ENCODE measurements at regions not wholly inside any gene's neighbourhood (a gene's known extent, or its start where the extent isn't known, plus 50 kb on each side); places are given as distances from the start of the nearest gene placed in this dataset.

DNA sequence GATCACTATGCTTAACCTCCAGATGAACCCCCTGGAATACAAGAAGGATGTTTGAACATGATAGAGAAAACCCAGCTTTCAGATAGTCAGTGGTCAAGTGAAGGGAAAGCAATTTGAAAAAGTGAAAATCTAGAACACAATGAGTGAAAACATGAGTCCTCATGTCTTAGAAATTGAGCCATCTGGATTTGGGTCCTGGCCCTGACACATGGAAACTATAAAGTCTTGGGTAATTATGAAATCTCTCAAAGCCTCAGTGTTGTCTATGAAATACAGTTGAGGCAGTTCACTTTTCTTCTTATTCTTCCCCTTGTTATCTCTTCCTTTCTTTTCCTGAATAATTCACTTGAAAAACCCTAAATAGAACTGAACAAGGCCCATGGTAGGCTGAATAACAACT lies 120.6 kb downstream of the EN1 start:
- no peak for TF ChIP-seq ZNF274 (IDR thresholded peaks at IDR 0.05; ENCODE audit: low read depth, low read length)
- no peak overlapping the region for H3K4me3 ChIP-seq (ENCODE audit: low read length)

DNA sequence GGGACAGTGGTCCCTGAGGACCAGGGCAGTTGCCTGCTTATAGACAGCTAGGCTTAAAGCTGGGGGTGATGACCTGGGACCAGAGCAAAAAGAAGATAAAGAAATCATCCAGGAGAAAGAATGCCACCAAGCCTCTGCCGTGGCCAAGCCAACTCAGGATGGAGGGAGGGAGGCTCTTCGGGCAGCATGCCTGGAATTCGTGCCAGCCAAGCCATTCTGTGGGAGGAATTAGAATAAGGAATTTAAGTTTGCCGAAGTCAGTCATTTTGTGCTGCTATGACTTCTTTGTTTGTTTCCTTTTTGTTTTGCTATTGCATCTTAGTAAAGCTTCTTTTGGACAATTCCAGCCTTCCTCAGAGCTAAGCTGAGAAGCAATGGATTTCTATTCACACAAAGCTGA lies 124.1 kb downstream of the EN1 start:
- no peak overlapping the region for H3K4me3 ChIP-seq (ENCODE audit: low read length)
- no peak for TF ChIP-seq ZNF274 (IDR thresholded peaks at IDR 0.05; ENCODE audit: low read depth, low read length)

GRCh38 chr2:118722976-118723375 lies 124.5 kb downstream of the EN1 start:
- TF ChIP-seq ZNF274 (IDR thresholded peaks at IDR 0.05; ENCODE audit: low read depth, low read length), result no peak

GRCh38 chr2:118721817-118722551 lies 125.5 kb downstream of the EN1 start:
- no peak overlapping the region for H3K4me3 ChIP-seq (ENCODE audit: low read length)
- TF ChIP-seq ZNF274 (IDR thresholded peaks at IDR 0.05; ENCODE audit: low read depth, low read length), result no peak

More at GRCh38 chr2:118722976-118723375, 124.5 kb downstream of the EN1 start:
- H3K4me3 ChIP-seq (ENCODE audit: low read length), result no peak overlapping the region

GRCh38 chr2:118720866-118721265 lies 126.6 kb downstream of the EN1 start:
- no peak for TF ChIP-seq ZNF274 (IDR thresholded peaks at IDR 0.05; ENCODE audit: low read depth, low read length)
- no peak overlapping the region for H3K4me3 ChIP-seq (ENCODE audit: low read length)

DNA sequence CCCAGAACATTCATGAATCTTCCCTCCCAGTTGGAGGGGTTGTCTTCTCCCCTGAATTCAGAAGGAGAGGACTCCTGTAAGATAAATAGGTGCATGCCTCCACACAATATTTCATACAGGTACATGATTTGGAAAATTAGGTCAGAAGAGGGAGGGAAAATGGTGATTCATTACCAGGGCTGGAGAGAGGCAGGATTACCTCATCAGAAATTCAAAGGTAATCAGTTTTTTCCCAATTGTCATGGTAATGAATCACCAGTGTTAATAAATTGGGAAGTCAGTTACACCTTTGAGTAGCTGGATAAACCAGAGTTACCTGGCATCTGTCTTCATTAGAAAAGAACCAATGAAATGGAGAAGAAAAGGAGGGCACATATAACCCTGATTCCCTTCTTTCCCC lies 128.5 kb downstream of the EN1 start:
- no peak overlapping the region for H3K4me3 ChIP-seq (ENCODE audit: low read length)
- no peak for TF ChIP-seq ZNF274 (IDR thresholded peaks at IDR 0.05; ENCODE audit: low read depth, low read length)

- TF ChIP-seq ZNF274 (IDR thresholded peaks at IDR 0.05; ENCODE audit: low read depth, low read length), result no peak
- H3K4me3 ChIP-seq (ENCODE audit: low read length), result no peak overlapping the region
These were observed 131.3 kb downstream of the EN1 start for GRCh38 chr2:118716102-118716501.

DNA sequence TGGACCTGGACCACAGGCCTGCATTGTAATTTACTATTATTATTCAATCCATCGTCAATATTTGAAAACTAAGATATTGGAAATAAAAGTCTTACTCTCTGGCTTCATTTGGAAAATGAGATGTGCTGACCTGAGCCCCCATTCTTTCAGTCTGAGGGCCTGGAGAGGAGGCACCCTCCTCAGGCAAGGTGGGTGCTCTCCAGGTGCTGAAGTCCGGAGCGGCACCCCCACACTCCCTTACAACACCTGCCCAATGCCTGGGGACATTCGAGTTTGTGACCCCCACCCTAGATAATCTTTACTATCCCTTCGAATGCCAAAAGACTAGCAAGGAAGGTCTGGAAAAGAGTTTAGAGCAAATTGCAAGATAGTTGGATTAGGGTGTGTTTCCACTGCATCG lies 133.3 kb downstream of the EN1 start:
- TF ChIP-seq ZNF274 (IDR thresholded peaks at IDR 0.05; ENCODE audit: low read depth, low read length), result no peak
- no peak overlapping the region for H3K4me3 ChIP-seq (ENCODE audit: low read length)

- no peak overlapping the region for H3K4me3 ChIP-seq (ENCODE audit: low read length)
- TF ChIP-seq ZNF274 (IDR thresholded peaks at IDR 0.05; ENCODE audit: low read depth, low read length), result no peak
These were observed 135.8 kb downstream of the EN1 start for GRCh38 chr2:118711603-118712002.

- no peak for TF ChIP-seq ZNF274 (IDR thresholded peaks at IDR 0.05; ENCODE audit: low read depth, low read length)
These were observed 137.0 kb downstream of the EN1 start for GRCh38 chr2:118710481-118710880.

DNA sequence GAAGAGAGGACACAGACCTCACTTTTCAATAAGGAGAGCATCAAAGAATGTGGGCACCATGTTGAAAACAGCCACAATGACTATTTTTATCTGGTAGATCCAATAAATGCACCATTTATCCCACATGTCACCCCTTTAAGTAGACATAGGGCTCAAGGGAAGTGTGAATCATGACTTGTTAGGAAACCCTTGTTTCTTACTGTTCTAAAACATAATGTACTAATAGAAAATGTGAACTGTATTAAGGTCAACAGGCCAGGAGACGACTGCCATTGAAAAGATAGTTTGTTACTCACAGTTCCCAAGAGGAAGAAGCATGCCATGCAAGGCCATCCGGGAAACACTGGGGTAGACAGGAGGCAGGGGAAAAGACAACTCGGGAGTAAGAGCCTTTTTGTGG lies 137.7 kb downstream of the EN1 start:
- no peak for TF ChIP-seq ZNF274 (IDR thresholded peaks at IDR 0.05; ENCODE audit: low read depth, low read length)
- no peak overlapping the region for H3K4me3 ChIP-seq (ENCODE audit: low read length)

More at GRCh38 chr2:118710481-118710880, 137.0 kb downstream of the EN1 start:
- H3K4me3 ChIP-seq (ENCODE audit: low read length), result no peak overlapping the region

DNA sequence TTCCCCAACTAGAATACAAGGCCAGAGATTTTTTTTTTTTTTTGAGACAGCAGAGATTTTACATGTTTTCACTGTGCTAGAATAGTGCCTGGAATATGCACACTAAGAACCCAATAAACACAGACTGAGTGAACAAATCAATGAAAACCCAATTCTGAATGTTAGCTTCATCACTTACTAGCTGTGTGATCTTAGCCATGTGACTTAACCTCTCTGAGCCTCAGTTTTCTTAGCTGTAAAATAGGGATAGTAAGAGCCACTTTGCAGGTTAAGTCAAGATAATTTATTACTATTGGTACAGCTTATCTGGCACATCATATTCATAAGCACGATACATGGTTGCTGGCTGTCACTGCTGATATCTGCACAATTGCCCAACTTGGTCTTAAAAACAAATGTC lies 140.6 kb downstream of the EN1 start:
- no peak for TF ChIP-seq ZNF274 (IDR thresholded peaks at IDR 0.05; ENCODE audit: low read depth, low read length)
- no peak overlapping the region for H3K4me3 ChIP-seq (ENCODE audit: low read length)

- no peak overlapping the region for H3K4me3 ChIP-seq (ENCODE audit: low read length)
- TF ChIP-seq ZNF274 (IDR thresholded peaks at IDR 0.05; ENCODE audit: low read depth, low read length), result no peak
These were observed 141.1 kb downstream of the EN1 start for GRCh38 chr2:118706371-118706770.

GRCh38 chr2:118705032-118705431 lies 142.4 kb downstream of the EN1 start:
- no peak overlapping the region for H3K4me3 ChIP-seq (ENCODE audit: low read length)
- no peak for TF ChIP-seq ZNF274 (IDR thresholded peaks at IDR 0.05; ENCODE audit: low read depth, low read length)

- no peak overlapping the region for H3K4me3 ChIP-seq (ENCODE audit: low read length)
- TF ChIP-seq ZNF274 (IDR thresholded peaks at IDR 0.05; ENCODE audit: low read depth, low read length), result no peak
These were observed 147.8 kb downstream of the EN1 start for GRCh38 chr2:118699447-118700175.

All from GM08714 (cell line).